ENCODE measurements at regions not wholly inside any gene's neighbourhood (a gene's known extent, or its start where the extent isn't known, plus 50 kb on each side); places are given as distances from the start of the nearest gene placed in this dataset.

- Histone ChIP-seq H3K4me1 (no peaks in the 10 kb centered on the region), H3K27ac (replicated peaks) (no peak overlapping the region), H3K27me3 (ENCODE audit: low read depth) (no peaks in the 10 kb centered on the region), H3K4me3 (no peak overlapping the region), H3K36me3 (no peaks in the 10 kb centered on the region), H3K9me3 (replicated peaks) (peaks cover 25% of the 10 kb centered on the region)
- intact Hi-C loops (cut with micrococcal nuclease): no loop called here
- no peak for TF ChIP-seq CTCF (IDR thresholded peaks at IDR 0.05; ENCODE audit: borderline replicate concordance)
- DNase-seq: no peak
Observed at GRCh38 chr3:5448246-5448645, 260.7 kb downstream of the EDEM1 start.

- H3K9me3 ChIP-seq (replicated peaks): peaks cover 19% of the 10 kb centered on the region
Observed at GRCh38 chr3:5448816-5449215, 261.3 kb downstream of the EDEM1 start.

GRCh38 chr3:5456199-5456598, 268.7 kb downstream of the EDEM1 start:
- Histone ChIP-seq H3K36me3 (no peaks in the 10 kb centered on the region), H3K27ac (replicated peaks) (no peak overlapping the region), H3K9me3 (replicated peaks) (no peaks in the 10 kb centered on the region), H3K27me3 (ENCODE audit: low read depth) (no peaks in the 10 kb centered on the region), H3K4me1 (no peaks in the 10 kb centered on the region), H3K4me3 (no peak overlapping the region)
- intact Hi-C loops (cut with micrococcal nuclease): no loop called here
- no peak for TF ChIP-seq CTCF (IDR thresholded peaks at IDR 0.05; ENCODE audit: borderline replicate concordance)
- no peak for DNase-seq

More at GRCh38 chr3:5448816-5449215, 261.3 kb downstream of the EDEM1 start:
- Histone ChIP-seq H3K27ac (replicated peaks) (no peak overlapping the region), H3K4me1 (no peaks in the 10 kb centered on the region), H3K4me3 (no peak overlapping the region), H3K36me3 (no peaks in the 10 kb centered on the region), H3K27me3 (ENCODE audit: low read depth) (no peaks in the 10 kb centered on the region)
- intact Hi-C loops (cut with micrococcal nuclease): no loop called here
- no peak for TF ChIP-seq CTCF (IDR thresholded peaks at IDR 0.05; ENCODE audit: borderline replicate concordance)
- no peak for DNase-seq

GRCh38 chr3:5458526-5458925, 271.0 kb downstream of the EDEM1 start:
- no peak for DNase-seq
- Histone ChIP-seq H3K27ac (replicated peaks) (no peak overlapping the region), H3K4me3 (no peak overlapping the region), H3K36me3 (no peaks in the 10 kb centered on the region), H3K9me3 (replicated peaks) (no peaks in the 10 kb centered on the region), H3K4me1 (no peaks in the 10 kb centered on the region), H3K27me3 (ENCODE audit: low read depth) (no peaks in the 10 kb centered on the region)
- no peak for TF ChIP-seq CTCF (IDR thresholded peaks at IDR 0.05; ENCODE audit: borderline replicate concordance)
- intact Hi-C loops (cut with micrococcal nuclease): no loop called here

GRCh38 chr3:5462086-5462485, 274.6 kb downstream of the EDEM1 start:
- no peak overlapping the region for H3K27ac ChIP-seq (replicated peaks)
- no peak overlapping the region for H3K4me3 ChIP-seq
- no peak for DNase-seq
- H3K4me1 ChIP-seq: no peaks in the 10 kb centered on the region
- TF ChIP-seq CTCF (IDR thresholded peaks at IDR 0.05; ENCODE audit: borderline replicate concordance): no peak
- H3K36me3 ChIP-seq: no peaks in the 10 kb centered on the region
- H3K9me3 ChIP-seq (replicated peaks): no peaks in the 10 kb centered on the region
- H3K27me3 ChIP-seq (ENCODE audit: low read depth): peaks cover 3% of the 10 kb centered on the region
- intact Hi-C loops (cut with micrococcal nuclease): no loop called here

- no peak for DNase-seq
- Histone ChIP-seq H3K4me3 (no peak overlapping the region), H3K4me1 (no peaks in the 10 kb centered on the region), H3K27me3 (ENCODE audit: low read depth) (peaks cover 3% of the 10 kb centered on the region), H3K36me3 (no peaks in the 10 kb centered on the region), H3K9me3 (replicated peaks) (no peaks in the 10 kb centered on the region), H3K27ac (replicated peaks) (no peak overlapping the region)
- intact Hi-C loops (cut with micrococcal nuclease): no loop called here
- TF ChIP-seq CTCF (IDR thresholded peaks at IDR 0.05; ENCODE audit: borderline replicate concordance): no peak
Observed at GRCh38 chr3:5463991-5464390, 276.5 kb downstream of the EDEM1 start.

Measured in left ventricle myocardium inferior (tissue), 1 donor.